T47D (cell line): ENCODE measurements at regions not wholly inside any gene's neighbourhood (a gene's known extent, or its start where the extent isn't known, plus 50 kb on each side); places are given as distances from the start of the nearest gene placed in this dataset.
A peak's percentile ranks its signal among the peaks of the same experiment; 100 is the strongest.

Source experiments
- DNase-seq, 2 experiments: peaks; one replicate each; pipeline versions ENCODE4 v3.0.0 to v3.0.0-alpha.2; 2011 to 2012; ENCODE audit warnings: low read depth in 1 of 2, low spot score in 1 of 2
- JUND ChIP-seq: IDR thresholded peaks from 2 replicates; pipeline ENCODE4 v1.6.1; 2012; ENCODE audit warnings: low read depth
- in situ Hi-C: cut with HindIII; loops from 2 replicates; pipeline ENCODE4 v1.10.0; 2016; ENCODE audit warnings: low sequenced_read_pairs, low pct_unique_long_range_greater_than_20kb

DNA sequence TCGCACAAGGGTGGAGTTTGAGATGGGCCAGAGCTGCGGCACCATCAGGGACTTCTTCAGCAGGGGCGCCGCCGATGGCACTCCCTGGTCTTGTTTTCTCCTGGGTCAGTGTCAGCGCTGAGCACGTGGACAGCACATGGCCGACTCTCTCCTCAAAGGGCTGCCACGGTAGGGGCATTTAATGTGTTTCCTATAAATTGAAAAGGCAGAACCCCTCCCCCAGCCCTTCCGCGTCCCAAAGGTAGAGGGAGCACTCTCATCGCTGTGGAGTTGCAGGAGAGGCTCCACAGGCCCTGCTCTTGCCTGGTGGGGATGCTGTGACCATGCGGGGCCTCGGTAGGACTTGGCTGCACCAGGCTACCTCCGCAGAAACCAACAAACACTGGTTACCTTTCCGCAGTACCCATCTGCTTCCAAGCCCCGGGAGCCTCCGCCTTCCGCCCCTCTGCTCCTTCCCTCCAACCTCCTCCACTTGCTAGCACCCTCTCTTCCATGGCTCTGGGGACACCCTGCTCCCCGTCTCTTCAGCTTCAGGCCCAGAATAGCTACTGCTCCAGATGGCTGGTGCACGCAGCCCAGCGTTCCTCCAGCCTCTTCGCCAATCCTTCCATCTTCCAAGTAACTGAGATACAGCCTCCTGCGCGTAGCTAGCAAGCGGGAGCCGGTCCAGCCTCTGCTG lies 166.3 kb upstream of the ADCY1 start:
- TF ChIP-seq JUND, result no peak
- DNase-seq, result peak in 1 of 2 experiments; percentile 38

DNA sequence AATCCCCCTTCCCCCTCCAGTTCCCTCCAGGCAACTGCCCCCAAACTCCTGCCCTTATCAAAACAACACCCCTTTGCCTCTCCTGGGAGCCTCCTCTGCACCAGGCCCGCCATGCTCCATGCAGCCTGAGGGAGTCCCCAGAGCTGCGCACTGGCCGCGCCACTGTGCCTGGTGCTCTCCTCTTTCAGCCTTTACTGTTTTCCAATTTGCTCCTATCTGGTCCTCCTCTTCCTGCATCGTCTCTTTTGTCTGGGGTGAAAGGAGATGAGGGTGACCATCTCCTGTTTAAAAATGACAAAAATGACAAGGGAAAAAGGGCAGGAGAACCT lies 165.8 kb upstream of the ADCY1 start:
- DNase-seq, result no peak
- no peak for TF ChIP-seq JUND
- in situ Hi-C loops, result no loop called here

More for the DNA sequence above, 166.3 kb upstream of the ADCY1 start:
- in situ Hi-C loops, result no loop called here

DNA sequence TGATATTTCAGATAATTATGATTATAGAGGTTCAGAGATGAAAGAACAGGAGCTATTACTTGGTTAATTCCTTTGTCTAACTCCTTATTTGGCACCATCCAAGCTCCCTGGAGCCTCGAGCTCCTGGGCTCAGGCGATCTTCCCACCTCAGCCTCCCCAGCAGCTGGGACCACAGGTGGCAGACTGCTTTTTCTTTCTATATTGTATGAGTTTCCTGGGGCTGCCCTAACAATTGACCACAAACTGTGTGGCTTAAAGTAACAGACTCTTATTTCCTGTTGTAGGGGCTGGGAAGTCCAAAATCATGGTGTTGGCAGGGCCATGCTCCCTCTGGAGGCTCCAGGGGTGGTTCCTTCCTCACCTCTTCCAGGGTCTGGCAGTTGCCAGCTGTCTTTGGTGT lies 163.3 kb upstream of the ADCY1 start:
- no peak for TF ChIP-seq JUND
- in situ Hi-C loops, result no loop called here
- no peak for DNase-seq

DNA sequence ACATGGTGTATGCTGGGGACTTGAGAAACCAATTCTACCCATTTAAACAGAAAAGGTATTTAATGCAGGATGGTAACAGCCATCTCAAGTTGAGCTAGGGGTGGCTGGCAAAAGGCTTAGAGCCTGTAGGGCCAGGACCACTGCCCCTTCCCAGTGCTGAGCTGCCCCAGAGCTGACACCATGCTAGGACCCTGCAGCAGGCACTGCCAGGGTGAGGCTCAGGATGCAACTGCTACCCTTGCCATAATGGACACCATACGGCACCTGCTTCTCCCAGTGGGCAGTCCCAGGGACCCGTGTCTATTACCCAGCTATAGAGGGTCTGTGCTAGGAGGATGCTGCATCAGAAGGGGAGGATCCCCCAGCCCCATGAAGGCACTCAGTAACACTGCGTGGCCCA lies 160.7 kb upstream of the ADCY1 start:
- in situ Hi-C loops, result no loop called here
- no peak for DNase-seq
- no peak for TF ChIP-seq JUND

DNA sequence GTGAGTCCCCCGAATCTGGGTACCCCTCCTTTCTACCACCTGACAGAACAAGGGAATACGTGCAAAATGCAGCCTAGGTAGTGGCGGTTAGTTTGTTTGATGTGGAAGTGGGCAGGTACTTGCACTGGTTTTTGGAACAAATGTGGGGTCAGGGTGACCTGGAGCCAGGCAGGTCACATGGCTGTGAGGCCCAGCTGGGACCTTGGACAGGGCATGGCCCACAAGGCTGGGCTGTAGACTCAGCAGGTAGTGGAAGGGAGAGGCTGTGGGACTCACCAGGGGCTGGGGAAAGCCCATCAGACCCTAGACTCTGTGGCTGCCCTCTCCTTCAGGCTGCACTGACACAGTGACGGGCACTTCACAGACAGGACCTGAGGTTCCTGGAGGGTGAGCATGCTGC lies 159.9 kb upstream of the ADCY1 start:
- in situ Hi-C loops, result no loop called here
- no peak for TF ChIP-seq JUND
- DNase-seq, result peak in 1 of 2 experiments; percentile 21

DNA sequence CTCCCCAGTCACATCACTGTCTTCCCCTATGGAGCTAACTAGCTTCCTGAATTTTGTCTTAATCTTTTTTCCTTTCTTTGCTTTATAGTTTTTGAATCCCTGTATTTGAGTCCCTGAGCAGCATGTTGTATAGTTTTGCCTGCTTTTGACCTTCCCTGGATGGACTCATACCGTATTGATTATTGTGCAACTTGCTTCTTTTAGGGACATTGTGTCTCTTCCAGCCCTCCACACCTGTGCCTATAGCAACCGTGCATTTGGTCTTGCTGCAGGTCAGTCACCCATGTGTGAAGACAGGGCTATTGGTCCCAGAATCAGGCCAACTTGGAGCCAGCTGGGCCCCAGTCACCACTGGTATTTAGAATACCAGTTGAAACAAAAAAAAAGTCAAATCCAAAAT lies 158.9 kb upstream of the ADCY1 start:
- DNase-seq, result no peak
- no peak for TF ChIP-seq JUND
- in situ Hi-C loops, result no loop called here

DNA sequence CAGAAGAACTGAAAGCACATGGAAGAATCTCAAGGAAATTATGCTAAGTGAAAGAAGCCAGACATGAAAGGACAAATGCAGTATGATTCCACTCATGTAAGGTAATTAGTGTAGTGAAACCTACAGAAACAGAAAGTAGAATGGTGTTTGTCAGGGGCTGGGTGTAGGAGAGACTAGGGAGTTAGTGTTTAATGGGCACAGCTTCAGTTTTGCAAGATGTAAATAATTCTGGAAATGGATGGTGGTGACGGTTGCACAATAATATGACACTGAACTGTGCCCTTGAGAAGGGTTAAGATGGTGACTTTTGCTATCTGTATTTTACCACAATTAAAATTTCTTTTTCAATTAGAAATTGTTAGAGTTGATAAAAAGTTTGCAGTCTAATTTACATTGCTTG lies 157.3 kb upstream of the ADCY1 start:
- no peak for TF ChIP-seq JUND
- in situ Hi-C loops, result no loop called here
- DNase-seq, result no peak

DNA sequence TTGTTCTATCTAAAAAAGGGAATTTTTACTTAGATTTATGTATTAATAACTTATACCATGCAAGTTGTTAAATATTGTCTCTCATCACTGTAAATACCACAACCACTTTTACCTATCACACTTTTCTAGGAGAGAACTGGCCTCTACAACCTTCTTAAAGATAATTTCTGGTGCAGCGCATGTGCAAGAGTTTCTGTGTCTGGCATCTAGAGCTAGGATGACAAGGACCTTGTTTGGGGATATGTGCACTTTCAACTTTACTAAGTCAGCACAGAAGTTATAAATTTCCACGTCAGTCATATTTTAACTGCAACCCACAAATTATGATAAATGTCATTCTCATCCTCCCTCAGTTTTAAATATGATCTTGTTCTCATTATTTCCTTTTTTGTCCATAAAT lies 156.9 kb upstream of the ADCY1 start:
- in situ Hi-C loops, result no loop called here
- no peak for DNase-seq
- no peak for TF ChIP-seq JUND

DNA sequence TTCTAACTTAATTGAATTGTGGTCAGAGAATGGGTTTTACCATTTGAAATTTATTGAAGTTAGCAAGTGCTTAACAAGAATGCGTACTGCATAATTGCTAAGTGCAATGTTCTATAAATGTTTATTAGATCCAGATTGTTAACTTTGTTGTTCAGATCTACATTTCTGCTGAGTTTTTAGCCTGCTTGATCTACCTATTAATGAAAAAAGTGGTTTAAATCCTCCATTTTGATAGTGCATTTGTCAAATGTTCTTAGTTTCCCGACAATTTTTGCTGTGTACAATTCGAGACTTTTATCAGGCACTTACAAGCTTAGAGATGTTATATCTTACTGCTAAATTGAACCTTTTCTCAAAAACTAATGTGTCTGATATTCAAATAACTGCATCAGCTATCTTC lies 156.4 kb upstream of the ADCY1 start:
- no peak for TF ChIP-seq JUND
- DNase-seq, result no peak
- in situ Hi-C loops, result no loop called here

DNA sequence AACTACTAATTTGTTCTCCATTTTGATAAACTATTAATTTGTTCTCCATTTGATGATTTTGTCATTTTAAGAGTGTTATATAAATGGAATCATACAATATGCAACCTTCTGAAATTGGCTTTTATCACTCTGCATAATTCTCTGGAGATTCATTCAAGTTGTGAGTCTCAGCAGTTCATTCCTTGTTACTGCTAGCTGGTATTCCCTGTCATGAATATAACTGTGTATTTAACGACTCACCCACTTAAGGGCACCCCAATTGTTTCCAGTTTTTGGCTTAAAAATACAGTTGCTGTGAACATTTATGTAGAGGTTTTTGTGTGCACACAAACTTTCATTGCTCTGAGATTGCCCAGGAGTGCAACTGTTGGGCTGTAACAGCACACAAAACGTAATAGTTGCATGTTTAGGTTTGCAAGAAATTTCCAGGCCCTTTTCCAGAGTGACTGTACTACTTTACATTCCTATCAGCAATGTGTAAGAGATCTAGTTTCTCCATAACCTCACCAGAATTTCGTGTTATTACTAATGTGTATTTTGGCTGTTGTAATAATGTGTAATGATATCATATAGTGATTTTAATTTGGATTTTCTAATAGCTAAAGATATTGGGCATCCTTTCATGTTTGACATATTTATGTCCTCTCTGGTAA lies 153.2 kb upstream of the ADCY1 start:
- no peak for DNase-seq
- no peak for TF ChIP-seq JUND
- in situ Hi-C loops, result no loop called here

DNA sequence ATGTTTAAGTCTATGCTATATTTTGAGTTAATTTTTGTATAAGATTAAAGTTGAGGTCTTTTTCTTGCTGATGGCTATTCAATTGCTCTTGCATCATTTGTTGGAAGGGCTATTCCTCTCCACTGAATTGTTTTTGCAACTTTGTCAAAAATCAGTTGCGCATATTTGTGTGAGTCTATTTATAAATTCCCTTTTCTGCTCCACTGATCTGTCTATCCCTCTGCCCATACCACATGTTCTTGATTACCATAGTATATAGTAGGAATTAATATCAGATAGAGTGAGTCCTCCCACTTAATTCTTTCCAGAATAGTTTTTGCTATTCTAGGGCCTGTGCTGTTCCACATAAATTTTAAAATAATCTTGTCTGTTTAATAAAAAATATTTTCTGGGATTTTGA lies 152.4 kb upstream of the ADCY1 start:
- TF ChIP-seq JUND, result no peak
- no peak for DNase-seq
- in situ Hi-C loops, result no loop called here

DNA sequence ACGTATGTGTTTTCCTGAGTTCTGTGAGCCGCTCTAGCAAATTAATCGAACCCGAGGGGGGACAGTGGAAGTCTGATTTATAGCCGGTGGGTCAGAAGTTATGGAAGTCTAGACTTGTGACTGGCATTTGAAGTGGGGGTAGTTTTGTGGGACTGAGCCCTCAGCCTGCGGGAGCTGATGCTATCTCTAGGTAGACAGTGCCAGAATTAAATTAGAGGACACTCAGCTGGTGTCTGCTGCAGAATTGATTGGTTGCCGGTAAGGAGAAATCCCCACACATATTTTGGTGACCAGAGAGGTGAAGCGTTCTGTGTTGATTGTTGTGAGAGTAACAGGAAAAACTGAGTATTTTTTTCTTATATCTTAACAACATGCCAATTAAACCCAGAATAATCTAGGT lies 143.8 kb upstream of the ADCY1 start:
- in situ Hi-C loops, result no loop called here
- no peak for TF ChIP-seq JUND
- DNase-seq, result no peak

DNA sequence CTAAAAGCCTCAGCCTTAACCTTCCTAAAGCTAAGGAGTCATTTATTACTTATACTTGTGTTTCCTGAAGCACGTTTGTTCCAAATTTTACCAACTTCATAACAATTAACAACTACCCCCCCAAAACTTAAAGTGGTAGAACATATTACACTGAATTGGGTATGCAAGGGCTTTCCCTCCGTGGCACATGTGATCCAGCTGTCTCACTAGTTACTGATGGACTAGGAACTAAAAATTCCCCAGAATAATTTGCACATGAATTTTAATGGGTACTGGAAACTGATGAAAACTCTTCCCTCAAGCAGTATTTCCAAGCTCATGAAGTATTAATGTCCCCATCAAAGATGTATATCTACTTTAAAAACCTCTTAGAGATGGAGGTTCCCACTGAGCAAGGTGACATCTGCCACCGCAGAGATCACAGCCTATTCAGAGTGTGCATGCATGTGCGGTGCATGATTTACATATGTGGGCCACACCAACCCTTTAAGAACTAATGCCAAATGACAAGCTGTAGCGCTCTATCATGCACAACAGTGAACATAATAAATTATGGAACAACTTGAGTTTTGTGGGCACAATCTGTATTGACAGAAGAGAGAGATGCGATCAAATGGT lies 139.9 kb upstream of the ADCY1 start:
- no peak for DNase-seq
- in situ Hi-C loops, result no loop called here
- TF ChIP-seq JUND, result no peak

DNA sequence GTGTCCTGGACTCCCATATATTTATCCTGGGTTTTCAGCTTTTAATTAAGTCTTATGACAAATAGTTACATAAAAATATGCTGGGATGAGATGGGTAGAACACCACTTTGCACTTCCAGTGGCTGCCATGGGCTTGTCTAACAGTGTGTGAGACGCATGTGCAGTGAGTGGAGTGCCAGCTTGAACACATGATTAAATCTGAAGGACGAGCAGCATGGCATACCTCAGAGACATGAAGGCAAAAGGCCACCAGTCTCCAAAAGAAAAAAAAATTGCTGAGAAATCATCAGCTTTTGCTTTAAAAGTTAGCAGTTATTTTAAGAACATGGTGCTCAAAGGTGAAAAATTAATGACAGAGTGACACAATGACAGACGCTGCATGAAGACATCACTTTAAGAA lies 139.0 kb upstream of the ADCY1 start:
- no peak for DNase-seq
- in situ Hi-C loops, result no loop called here
- no peak for TF ChIP-seq JUND
